ENCODE measurements at regions not wholly inside any gene's neighbourhood (a gene's known extent, or its start where the extent isn't known, plus 50 kb on each side); places are given as distances from the start of the nearest gene placed in this dataset.

- intact Hi-C loops (cut with micrococcal nuclease) = no loop called here
- DNase-seq (ENCODE audit: low spot score) = no peak
- H3K36me3 Mint-ChIP-seq (ENCODE audit: low read depth) = no peaks in the 10 kb centered on the region
- H3K9me3 Mint-ChIP-seq = no peaks in the 10 kb centered on the region
- H3K4me3 Mint-ChIP-seq = no peak overlapping the region
- no peaks in the 10 kb centered on the region for H3K4me1 Mint-ChIP-seq (ENCODE audit: low read depth)
- peaks cover 5% of the 10 kb centered on the region for H3K27me3 Mint-ChIP-seq (ENCODE audit: insufficient read depth)
- no peak overlapping the region for H3K27ac Mint-ChIP-seq
These were observed 199.9 kb upstream of the ZMIZ1 start for GRCh38 chr10:78868861-78869260.

DNA sequence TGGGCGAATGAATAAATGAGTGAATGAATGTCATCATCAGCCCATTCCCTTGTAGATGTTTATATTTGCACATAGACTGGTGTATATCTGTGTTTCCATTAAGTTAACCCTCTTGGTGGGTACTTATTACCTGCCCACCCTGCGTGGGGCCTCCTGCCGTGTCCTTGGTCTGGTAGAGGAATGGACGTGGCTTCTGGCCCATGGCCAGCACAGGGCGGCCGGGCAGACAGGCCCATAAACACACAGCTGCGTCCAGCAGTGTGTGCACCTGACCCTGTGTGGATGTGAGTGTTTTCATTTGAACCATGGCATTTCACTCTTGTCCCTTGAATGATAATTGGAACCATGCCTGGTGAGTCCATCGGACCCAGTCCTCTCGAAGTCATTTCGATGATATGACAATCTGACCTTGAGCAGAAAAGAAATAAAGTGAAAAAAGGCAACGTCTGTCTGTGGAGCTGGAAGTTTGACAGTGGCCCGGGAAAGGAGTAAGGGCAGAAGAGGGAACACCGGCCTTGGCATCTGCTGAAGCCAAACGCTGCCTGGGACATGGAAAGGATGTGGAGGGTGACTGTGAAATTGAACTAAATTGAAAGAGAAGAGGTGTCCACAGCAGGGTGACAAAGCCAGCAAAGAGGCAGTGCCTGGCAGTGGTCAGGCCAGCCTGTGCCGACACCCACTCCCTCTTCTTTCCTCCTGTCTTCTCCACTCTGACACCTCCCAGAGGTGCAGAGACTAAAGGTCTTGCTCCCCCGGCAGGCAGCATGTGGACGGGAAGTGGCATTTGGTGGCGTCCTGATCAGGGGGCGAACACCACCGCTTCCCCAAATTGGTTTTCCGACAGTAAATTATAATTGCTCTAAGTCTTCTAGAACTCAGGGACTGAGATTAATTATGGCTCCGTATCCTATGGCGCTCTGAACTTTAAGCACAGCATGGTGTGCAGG lies 199.0 kb upstream of the ZMIZ1 start:
- no peak for DNase-seq (ENCODE audit: low spot score)
- no peaks in the 10 kb centered on the region for H3K4me1 Mint-ChIP-seq (ENCODE audit: low read depth)
- intact Hi-C loops (cut with micrococcal nuclease) = no loop called here
- H3K36me3 Mint-ChIP-seq (ENCODE audit: low read depth) = no peaks in the 10 kb centered on the region
- H3K9me3 Mint-ChIP-seq = no peaks in the 10 kb centered on the region
- H3K4me3 Mint-ChIP-seq = no peak overlapping the region
- H3K27ac Mint-ChIP-seq = no peak overlapping the region
- peaks cover 5% of the 10 kb centered on the region for H3K27me3 Mint-ChIP-seq (ENCODE audit: insufficient read depth)

DNA sequence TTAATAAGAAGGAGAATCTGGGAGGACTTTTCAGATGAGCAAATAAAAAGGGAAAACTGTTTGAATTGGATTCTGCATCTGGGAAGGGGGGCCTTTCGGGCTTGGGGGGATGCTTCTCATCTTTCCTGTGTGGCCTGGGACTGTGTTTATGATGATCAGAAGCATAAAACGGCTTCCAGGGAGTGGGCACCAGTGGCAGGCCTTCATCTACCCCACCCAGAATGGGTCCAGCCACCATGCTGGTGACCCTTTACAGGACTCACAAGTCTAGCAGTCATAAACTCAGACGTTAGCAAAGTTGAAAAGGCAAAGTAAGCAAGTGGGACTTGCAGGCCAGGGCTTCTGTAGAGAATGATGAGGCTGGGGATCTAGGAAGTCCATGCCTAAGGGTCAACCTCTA lies 198.3 kb upstream of the ZMIZ1 start:
- H3K27ac Mint-ChIP-seq = no peak overlapping the region
- H3K4me3 Mint-ChIP-seq = no peak overlapping the region
- peaks cover 5% of the 10 kb centered on the region for H3K27me3 Mint-ChIP-seq (ENCODE audit: insufficient read depth)
- intact Hi-C loops (cut with micrococcal nuclease) = no loop called here
- H3K9me3 Mint-ChIP-seq = no peaks in the 10 kb centered on the region
- H3K36me3 Mint-ChIP-seq (ENCODE audit: low read depth) = no peaks in the 10 kb centered on the region
- no peaks in the 10 kb centered on the region for H3K4me1 Mint-ChIP-seq (ENCODE audit: low read depth)
- no peak for DNase-seq (ENCODE audit: low spot score)

GRCh38 chr10:78871796-78872195 lies 197.0 kb upstream of the ZMIZ1 start:
- Mint-ChIP-seq H3K9me3 (no peaks in the 10 kb centered on the region), H3K36me3 (ENCODE audit: low read depth) (no peaks in the 10 kb centered on the region), H3K4me1 (ENCODE audit: low read depth) (no peaks in the 10 kb centered on the region), H3K27me3 (ENCODE audit: insufficient read depth) (peaks cover 5% of the 10 kb centered on the region), H3K4me3 (no peak overlapping the region), H3K27ac (no peak overlapping the region)
- intact Hi-C loops (cut with micrococcal nuclease) = no loop called here
- no peak for DNase-seq (ENCODE audit: low spot score)

DNA sequence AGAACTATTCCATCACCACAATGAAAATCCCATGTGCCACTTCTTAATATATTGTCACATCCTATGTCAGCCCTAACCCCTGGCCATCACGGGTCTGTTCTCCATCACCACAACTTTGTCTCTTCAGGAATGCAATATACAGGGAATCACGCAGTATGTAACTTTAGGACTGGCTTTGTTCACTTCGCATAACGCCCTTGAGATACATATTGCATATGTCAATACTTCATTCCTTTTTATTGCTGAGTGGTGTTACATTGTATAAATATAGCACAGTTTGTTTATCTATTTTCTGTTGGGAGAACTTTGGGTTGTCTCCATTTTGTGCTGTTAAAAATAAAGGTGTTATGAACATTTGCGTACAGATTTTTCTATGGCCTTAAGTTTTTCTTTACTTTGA lies 195.4 kb upstream of the ZMIZ1 start:
- Mint-ChIP-seq H3K36me3 (ENCODE audit: low read depth) (no peaks in the 10 kb centered on the region), H3K9me3 (no peaks in the 10 kb centered on the region), H3K4me3 (no peak overlapping the region), H3K27me3 (ENCODE audit: insufficient read depth) (peaks cover 5% of the 10 kb centered on the region), H3K4me1 (ENCODE audit: low read depth) (no peaks in the 10 kb centered on the region), H3K27ac (no peak overlapping the region)
- intact Hi-C loops (cut with micrococcal nuclease) = no loop called here
- no peak for DNase-seq (ENCODE audit: low spot score)

- intact Hi-C loops (cut with micrococcal nuclease) = no loop called here
- DNase-seq (ENCODE audit: low spot score) = no peak
- H3K4me1 Mint-ChIP-seq (ENCODE audit: low read depth) = no peaks in the 10 kb centered on the region
- H3K9me3 Mint-ChIP-seq = peaks cover 7% of the 10 kb centered on the region
- H3K27me3 Mint-ChIP-seq (ENCODE audit: insufficient read depth) = peaks cover 5% of the 10 kb centered on the region
- no peaks in the 10 kb centered on the region for H3K36me3 Mint-ChIP-seq (ENCODE audit: low read depth)
- H3K27ac Mint-ChIP-seq = no peak overlapping the region
- H3K4me3 Mint-ChIP-seq = no peak overlapping the region
These were observed 193.4 kb upstream of the ZMIZ1 start for GRCh38 chr10:78875331-78875877.

GRCh38 chr10:78875932-78876331 lies 192.8 kb upstream of the ZMIZ1 start:
- Mint-ChIP-seq H3K27me3 (ENCODE audit: insufficient read depth) (peaks cover 4% of the 10 kb centered on the region), H3K4me1 (ENCODE audit: low read depth) (no peaks in the 10 kb centered on the region), H3K36me3 (ENCODE audit: low read depth) (no peaks in the 10 kb centered on the region), H3K4me3 (no peak overlapping the region), H3K27ac (no peak overlapping the region), H3K9me3 (peaks cover 7% of the 10 kb centered on the region)
- intact Hi-C loops (cut with micrococcal nuclease) = no loop called here
- DNase-seq (ENCODE audit: low spot score) = no peak

DNA sequence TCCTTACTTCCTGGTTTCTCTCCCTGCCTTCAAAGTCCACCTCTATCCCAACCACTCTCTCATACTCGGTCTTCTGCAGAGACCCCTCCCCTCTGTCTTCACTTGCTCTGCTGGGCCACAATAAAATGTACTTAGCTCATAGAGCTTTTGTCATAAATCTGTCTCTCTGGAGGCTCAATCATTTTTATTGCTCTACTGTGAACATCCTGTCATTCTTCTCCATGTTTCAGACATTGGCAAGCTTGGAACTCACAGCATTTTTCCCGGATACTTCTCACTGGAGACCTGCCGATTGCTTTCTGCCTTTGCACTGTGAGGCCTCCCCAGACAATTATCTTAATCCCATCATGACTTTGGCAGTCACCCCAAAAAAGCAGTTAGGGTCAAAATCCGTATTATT lies 192.3 kb upstream of the ZMIZ1 start:
- no peak overlapping the region for H3K4me3 Mint-ChIP-seq
- intact Hi-C loops (cut with micrococcal nuclease) = no loop called here
- H3K9me3 Mint-ChIP-seq = peaks cover 7% of the 10 kb centered on the region
- peaks cover 2% of the 10 kb centered on the region for H3K27me3 Mint-ChIP-seq (ENCODE audit: insufficient read depth)
- no peaks in the 10 kb centered on the region for H3K4me1 Mint-ChIP-seq (ENCODE audit: low read depth)
- no peaks in the 10 kb centered on the region for H3K36me3 Mint-ChIP-seq (ENCODE audit: low read depth)
- no peak for DNase-seq (ENCODE audit: low spot score)
- no peak overlapping the region for H3K27ac Mint-ChIP-seq

- Mint-ChIP-seq H3K4me1 (ENCODE audit: low read depth) (no peaks in the 10 kb centered on the region), H3K9me3 (peaks cover 7% of the 10 kb centered on the region), H3K4me3 (no peak overlapping the region), H3K36me3 (ENCODE audit: low read depth) (no peaks in the 10 kb centered on the region), H3K27ac (no peak overlapping the region), H3K27me3 (ENCODE audit: insufficient read depth) (peaks cover 7% of the 10 kb centered on the region)
- intact Hi-C loops (cut with micrococcal nuclease) = no loop called here
- DNase-seq (ENCODE audit: low spot score) = no peak
These were observed 189.1 kb upstream of the ZMIZ1 start for GRCh38 chr10:78879621-78880020.

DNA sequence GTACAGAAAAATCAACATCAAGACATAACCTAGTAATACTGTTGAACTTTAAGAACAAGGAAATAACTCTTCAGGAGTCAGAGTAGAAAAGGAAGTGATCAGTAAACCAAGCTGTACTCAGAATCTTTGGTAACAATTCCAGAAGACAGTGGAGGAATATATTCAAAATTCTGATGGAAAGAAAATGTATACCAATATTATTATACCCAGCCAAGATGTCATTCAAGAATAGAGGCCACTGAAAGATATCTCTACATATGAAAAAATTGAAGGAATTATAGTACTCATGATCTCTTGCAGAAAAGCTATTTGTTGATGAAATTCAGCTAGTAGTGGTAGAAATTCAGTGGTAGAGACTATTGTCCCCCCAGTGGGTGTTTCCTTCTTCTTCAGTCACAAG lies 182.6 kb upstream of the ZMIZ1 start:
- H3K4me3 Mint-ChIP-seq = no peak overlapping the region
- H3K9me3 Mint-ChIP-seq = peaks cover 19% of the 10 kb centered on the region
- H3K4me1 Mint-ChIP-seq (ENCODE audit: low read depth) = no peaks in the 10 kb centered on the region
- no peak for DNase-seq (ENCODE audit: low spot score)
- intact Hi-C loops (cut with micrococcal nuclease) = no loop called here
- H3K36me3 Mint-ChIP-seq (ENCODE audit: low read depth) = no peaks in the 10 kb centered on the region
- H3K27me3 Mint-ChIP-seq (ENCODE audit: insufficient read depth) = peaks cover 13% of the 10 kb centered on the region
- no peak overlapping the region for H3K27ac Mint-ChIP-seq

DNA sequence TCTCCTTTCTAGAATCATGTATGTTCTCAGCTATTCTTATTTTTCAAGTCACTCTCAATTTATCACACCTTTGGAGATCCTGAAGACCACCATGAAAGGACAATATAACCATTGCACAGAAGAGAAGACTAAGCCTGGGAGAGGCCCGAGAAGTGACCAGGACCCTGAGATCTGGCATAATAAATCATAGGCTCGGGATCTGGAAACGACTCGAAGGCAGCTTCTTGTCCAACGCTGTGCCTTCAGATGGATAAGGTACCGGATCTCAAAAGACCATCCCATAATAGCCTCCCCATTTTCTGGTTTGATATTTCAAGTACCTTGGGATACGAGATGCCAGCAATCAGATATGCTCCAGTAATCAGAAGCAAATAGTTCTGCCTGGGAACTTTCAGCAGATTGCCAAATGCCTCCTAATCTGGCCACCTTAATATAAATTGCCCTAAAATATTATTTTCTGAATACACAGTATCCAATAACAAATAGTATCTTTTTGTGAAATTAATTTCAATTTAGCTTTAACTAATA lies 179.2 kb upstream of the ZMIZ1 start:
- intact Hi-C loops (cut with micrococcal nuclease) = no loop called here
- Mint-ChIP-seq H3K4me1 (ENCODE audit: low read depth) (peaks cover 4% of the 10 kb centered on the region), H3K4me3 (no peak overlapping the region), H3K9me3 (peaks cover 19% of the 10 kb centered on the region), H3K27ac (no peak overlapping the region), H3K36me3 (ENCODE audit: low read depth) (no peaks in the 10 kb centered on the region), H3K27me3 (ENCODE audit: insufficient read depth) (peaks cover 8% of the 10 kb centered on the region)
- no peak for DNase-seq (ENCODE audit: low spot score)

DNA sequence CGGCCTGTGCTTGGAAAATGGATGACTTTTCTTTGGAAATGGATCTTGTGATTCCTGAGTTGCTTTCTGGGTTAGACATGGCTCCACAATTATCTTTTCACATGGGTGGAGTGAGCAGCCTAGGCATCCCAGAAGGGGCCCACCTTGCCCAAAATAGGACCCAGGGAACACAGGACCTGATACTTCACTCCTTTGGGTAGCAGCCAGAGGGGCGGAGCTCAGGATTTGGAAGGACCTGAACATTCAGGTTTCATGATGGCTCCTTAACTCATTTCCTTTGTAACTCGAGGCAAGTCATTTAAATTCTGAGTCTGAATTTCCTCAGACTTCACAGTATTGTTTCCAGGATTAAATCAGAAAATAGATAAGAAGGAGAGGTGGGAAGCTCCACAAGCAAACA lies 178.3 kb upstream of the ZMIZ1 start:
- Mint-ChIP-seq H3K27me3 (ENCODE audit: insufficient read depth) (peaks cover 4% of the 10 kb centered on the region), H3K36me3 (ENCODE audit: low read depth) (no peaks in the 10 kb centered on the region), H3K9me3 (peaks cover 14% of the 10 kb centered on the region), H3K4me1 (ENCODE audit: low read depth) (peaks cover 4% of the 10 kb centered on the region), H3K27ac (no peak overlapping the region), H3K4me3 (no peak overlapping the region)
- no peak for DNase-seq (ENCODE audit: low spot score)
- intact Hi-C loops (cut with micrococcal nuclease) = no loop called here

DNA sequence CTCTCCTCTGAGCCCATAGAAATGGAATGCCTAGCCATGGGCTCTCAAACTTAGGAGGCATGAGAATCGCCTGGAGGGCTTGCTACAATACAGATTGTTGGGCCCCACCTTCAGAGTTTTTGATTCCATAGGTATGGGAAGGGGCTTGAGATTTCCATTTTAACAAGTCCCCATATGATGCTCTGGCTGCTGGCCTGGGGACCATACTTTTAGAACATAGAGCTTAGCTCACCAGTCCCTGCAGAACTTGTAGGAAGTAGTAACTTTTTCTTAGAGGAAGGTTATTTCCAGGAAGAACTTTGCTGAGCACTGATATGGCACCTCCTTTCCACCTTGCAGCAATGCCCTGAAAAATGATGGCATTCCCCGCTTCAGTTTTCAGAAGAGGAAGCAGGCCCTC lies 177.0 kb upstream of the ZMIZ1 start:
- Mint-ChIP-seq H3K27me3 (ENCODE audit: insufficient read depth) (peaks cover 4% of the 10 kb centered on the region), H3K36me3 (ENCODE audit: low read depth) (no peaks in the 10 kb centered on the region)
- intact Hi-C loops (cut with micrococcal nuclease) = no loop called here

More for the DNA sequence above, 177.0 kb upstream of the ZMIZ1 start:
- DNase-seq (ENCODE audit: low spot score) = no peak
- Mint-ChIP-seq H3K4me3 (no peak overlapping the region), H3K27ac (no peak overlapping the region), H3K9me3 (peaks cover 2% of the 10 kb centered on the region), H3K4me1 (ENCODE audit: low read depth) (peaks cover 4% of the 10 kb centered on the region)

Data from activated T-helper 1 cell treated with anti-CD3 and anti-CD28 coated beads, Interleukin-12 subunit alpha, Interleukin-12 subunit beta, Interleukin-2, Interleukin-4 antibody, amounts not matched to agents 30 ng/mL and 10 ng/mL and 1 ng/mL, durations not matched to agents 14 hours and 24 hours and 36 hours (primary cell).